Esophagus (tissue), 2 donors: ENCODE measurements at regions not wholly inside any gene's neighbourhood (a gene's known extent, or its start where the extent isn't known, plus 50 kb on each side); places are given as distances from the start of the nearest gene placed in this dataset.
"Not testable (repeated sequence)": the region's sequence is repeated elsewhere in the genome, so short reads cannot be mapped to it uniquely, and the experiment has no call there.

Experiments used
- H3K27ac ChIP-seq, 2 donors: one replicate each; pipeline ENCODE4 v1.5.1; 2013; ENCODE audit warnings: low read depth in 2 of 2, mild to moderate bottlenecking in 2 of 2, inconsistent platforms in 1 of 2, low read length in 1 of 2, moderate library complexity in 1 of 2
- H3K27me3 ChIP-seq, 2 donors: one replicate each; pipeline ENCODE4 v1.6.1; 2013; ENCODE audit warnings: low read length in 2 of 2, control low read depth in 1 of 2, mild to moderate bottlenecking in 1 of 2; ENCODE audit not compliant: insufficient read depth in 2 of 2, control insufficient read depth in 1 of 2
- H3K36me3 ChIP-seq, 2 donors: one replicate each; pipeline ENCODE4 v1.6.1; 2013; ENCODE audit warnings: low read length in 1 of 2; ENCODE audit not compliant: control insufficient read depth in 2 of 2, insufficient read depth in 2 of 2
- H3K4me1 ChIP-seq, 2 donors: one replicate each; pipeline ENCODE4 v1.6.1; 2013; ENCODE audit warnings: low read length in 1 of 2; ENCODE audit not compliant: control insufficient read depth in 2 of 2, insufficient read depth in 2 of 2
- H3K4me3 ChIP-seq, 2 donors: one replicate each; pipeline ENCODE4 v1.5.1; 2013; ENCODE audit warnings: low read length in 2 of 2, mild to moderate bottlenecking in 2 of 2, low read depth in 1 of 2, moderate library complexity in 1 of 2
- H3K9me3 ChIP-seq, 2 donors: one replicate each; pipeline ENCODE4 v1.6.1; 2013; ENCODE audit warnings: mild to moderate bottlenecking in 2 of 2, low read depth in 1 of 2, low read length in 1 of 2, moderate library complexity in 1 of 2; ENCODE audit not compliant: control insufficient read depth in 2 of 2, insufficient read depth in 1 of 2
- WGBS, 2 donors: extraction: QIAGEN DNeasy Blood & Tissue Kit; methylation state at CpG; one replicate each; pipeline ENCODE4 v1.1.7; 2013; 5-methylcytosine and 5-hydroxymethylcytosine counted together
- donor health status: healthy with polysubstance abuse.
- donor health status: Bipolar disorder and iron deficiency.

DNA sequence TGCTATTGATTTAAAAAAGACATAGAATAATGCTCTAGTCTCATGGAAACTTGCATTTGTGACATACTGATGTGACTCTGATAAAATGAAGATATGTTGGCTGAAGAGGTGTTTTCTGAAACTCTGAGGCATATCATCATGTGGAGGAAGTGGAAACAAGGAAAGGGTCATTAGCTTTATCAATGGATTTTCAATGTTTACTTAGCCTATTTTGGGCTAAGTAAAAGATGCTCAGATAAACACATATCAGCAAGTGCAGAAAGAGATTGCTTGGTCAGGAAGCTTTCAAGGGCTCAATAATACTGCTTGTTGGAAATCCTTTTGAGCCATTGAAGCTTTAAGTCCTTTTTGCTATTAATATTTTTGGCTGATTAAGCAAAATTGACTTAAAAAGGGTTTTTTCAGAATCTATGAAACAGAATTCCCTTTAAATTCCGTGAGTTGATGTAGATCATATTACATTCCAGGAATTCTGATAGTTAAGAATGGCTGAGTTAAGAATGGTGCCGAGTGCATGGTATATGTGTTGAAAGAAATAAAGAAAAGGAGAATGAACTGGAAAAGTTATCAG, 952.8 kb upstream of the SPRY2 start:
- 61 to 64% methylated on average over 2 of the region's 2 CpGs for WGBS, 2 donors
- Histone ChIP-seq H3K27ac (no peak overlapping the region), H3K36me3 (no peaks in the 10 kb centered on the region), H3K4me3 (no peak overlapping the region), H3K9me3 (no peaks in the 10 kb centered on the region), H3K4me1 (no peaks in the 10 kb centered on the region), H3K27me3 (no peaks in the 10 kb centered on the region)

DNA sequence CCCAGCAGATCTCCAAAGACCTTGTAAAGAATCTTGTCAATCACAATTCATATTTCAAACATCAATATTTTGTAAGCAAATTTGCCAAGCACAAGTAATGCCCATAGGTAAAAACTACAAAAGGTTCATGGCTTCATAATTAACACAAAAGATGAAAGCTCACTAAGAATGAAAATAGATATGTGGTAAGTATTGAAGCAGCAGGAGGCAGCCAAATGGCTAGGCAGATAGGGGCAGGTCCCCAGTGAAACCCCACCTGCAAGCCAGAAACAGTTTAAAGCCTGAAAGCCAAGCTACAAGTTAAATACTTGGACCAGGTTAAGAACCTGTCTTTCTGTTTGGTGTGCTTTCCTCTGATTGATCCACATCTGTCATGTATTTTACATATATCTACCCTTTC, 942.6 kb upstream of the SPRY2 start:
- no peaks in the 10 kb centered on the region for H3K27me3 ChIP-seq
- no peaks in the 10 kb centered on the region for H3K36me3 ChIP-seq

DNA sequence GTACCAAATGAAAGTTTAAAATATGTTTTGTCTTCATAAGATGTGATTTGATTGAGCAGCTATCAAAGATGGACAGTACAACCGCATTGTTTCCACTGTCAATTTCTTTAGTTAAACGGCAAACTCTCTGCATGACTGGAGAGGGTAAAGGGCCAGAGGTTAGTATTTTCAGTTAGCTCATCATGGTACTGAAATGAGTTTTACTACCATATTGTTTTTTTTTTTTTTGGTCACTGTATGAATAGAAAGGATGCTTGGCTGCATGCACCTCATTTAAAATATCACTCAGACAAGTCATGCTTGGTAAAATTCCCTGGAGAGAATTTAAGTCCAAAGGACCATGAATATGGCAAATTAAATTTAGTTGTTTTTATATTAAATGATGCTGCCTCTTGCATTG, 942.1 kb upstream of the SPRY2 start:
- H3K9me3 ChIP-seq: no peaks in the 10 kb centered on the region
- no peak overlapping the region for H3K4me3 ChIP-seq
- H3K4me1 ChIP-seq: no peaks in the 10 kb centered on the region
- no peaks in the 10 kb centered on the region for H3K27me3 ChIP-seq
- H3K36me3 ChIP-seq: no peaks in the 10 kb centered on the region
- H3K27ac ChIP-seq: no peak overlapping the region
- 92 to 94% methylated on average over 2 of the region's 2 CpGs for WGBS, 2 donors

More for the DNA sequence above, 942.6 kb upstream of the SPRY2 start:
- Histone ChIP-seq H3K9me3 (no peaks in the 10 kb centered on the region), H3K27ac (no peak overlapping the region), H3K4me1 (no peaks in the 10 kb centered on the region), H3K4me3 (no peak overlapping the region)

DNA sequence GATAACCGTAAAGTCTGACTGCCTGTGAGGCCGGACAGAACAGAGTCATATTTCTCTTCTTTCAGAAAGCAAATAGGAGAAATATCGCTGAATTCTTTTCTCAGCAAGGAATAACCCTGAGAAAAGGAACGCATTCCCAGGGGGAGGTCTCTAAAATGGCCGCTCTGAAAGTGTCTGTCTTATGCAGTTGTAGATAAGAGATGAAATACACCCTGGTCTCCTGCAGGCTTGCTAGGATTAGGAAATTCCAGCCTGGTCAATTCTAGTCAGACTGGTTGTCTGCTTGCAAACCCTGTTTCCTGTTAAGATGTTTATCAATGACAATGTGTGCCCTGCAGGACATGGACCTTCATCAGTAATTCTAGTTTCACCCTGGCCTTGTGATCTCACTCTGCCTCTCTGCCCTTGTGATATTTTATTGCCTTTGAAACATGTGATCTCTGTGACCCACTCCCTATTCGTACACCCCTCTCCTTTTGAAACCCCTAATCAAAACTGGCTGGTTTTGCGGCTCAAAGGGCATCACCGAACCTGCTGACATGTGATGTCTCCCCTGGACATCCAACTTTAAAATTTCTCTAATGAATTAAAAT, 934.8 kb upstream of the SPRY2 start:
- Histone ChIP-seq H3K27ac (no peak overlapping the region), H3K9me3 (no peaks in the 10 kb centered on the region), H3K4me1 (no peaks in the 10 kb centered on the region), H3K27me3 (no peaks in the 10 kb centered on the region), H3K4me3 (no peak overlapping the region), H3K36me3 (no peaks in the 10 kb centered on the region)
- WGBS, 2 donors: 87 to 88% methylated on average over 8 of the region's 8 CpGs

DNA sequence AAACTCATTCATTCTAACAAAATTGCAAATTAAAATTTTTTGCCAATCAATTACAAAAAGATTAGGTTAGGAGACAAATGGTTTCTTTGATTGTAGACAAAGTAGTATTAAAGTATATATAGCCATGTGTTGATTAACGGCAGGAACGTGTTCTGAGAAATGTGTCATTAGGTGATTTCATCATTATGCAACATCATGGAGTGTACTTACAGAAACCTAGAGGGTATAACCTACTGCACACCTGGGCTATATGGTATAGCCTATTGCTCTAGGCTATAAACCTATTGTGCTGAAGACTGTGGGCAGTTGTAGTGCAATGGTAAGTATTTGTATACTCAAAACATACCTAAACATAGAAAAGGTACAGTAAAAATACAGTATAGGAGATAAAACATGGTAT, 906.8 kb upstream of the SPRY2 start:
- no peaks in the 10 kb centered on the region for H3K36me3 ChIP-seq
- H3K27me3 ChIP-seq: no peaks in the 10 kb centered on the region
- WGBS, 2 donors: 83 to 85% methylated on average over 2 of the region's 2 CpGs
- H3K9me3 ChIP-seq: no peaks in the 10 kb centered on the region
- no peak overlapping the region for H3K27ac ChIP-seq
- no peak overlapping the region for H3K4me3 ChIP-seq
- no peaks in the 10 kb centered on the region for H3K4me1 ChIP-seq

DNA sequence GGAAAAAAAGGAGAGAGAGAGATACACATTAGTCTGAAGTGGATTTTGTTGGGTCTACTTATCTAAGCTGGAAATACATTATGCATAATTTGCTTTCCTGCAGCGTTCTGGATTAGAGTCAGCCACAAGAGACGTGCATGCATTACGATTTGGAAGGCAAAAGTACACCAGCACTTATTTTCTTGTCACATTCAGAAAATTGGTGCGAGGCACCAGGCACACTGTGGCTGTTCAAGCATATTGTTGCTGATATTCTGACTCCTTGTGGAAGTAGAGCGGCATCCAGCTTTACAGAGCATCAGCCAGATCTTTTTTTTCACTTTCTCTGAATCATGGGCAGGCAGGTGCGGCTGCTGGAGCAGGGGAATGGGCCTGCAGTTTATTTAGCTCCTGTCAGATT, 905.6 kb upstream of the SPRY2 start:
- WGBS, 2 donors: 86% methylated on average over 6 of the region's 6 CpGs
- no peak overlapping the region for H3K4me3 ChIP-seq
- H3K4me1 ChIP-seq: no peaks in the 10 kb centered on the region

DNA sequence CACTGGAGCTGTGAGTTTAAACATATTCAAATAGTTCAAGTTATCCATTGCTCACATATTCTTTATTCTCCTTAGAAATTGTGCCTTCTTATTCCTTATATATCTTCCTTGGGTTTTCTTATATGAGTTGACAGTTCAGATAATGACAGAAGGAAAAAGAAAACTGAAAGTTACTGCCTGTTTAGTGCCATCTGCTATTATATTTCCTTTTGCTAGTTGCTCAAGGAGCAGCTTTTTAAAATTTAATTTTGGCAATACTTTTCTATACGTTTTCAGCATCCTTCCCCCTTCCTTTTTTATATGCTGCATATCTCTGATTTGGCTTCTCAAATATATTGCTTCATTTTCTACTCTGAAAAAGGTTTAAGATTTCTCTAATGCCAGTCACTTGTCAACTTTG, 903.1 kb upstream of the SPRY2 start:
- Histone ChIP-seq H3K4me3 (no peak overlapping the region), H3K36me3 (no peaks in the 10 kb centered on the region), H3K27me3 (no peaks in the 10 kb centered on the region), H3K4me1 (no peaks in the 10 kb centered on the region), H3K27ac (no peak overlapping the region), H3K9me3 (no peaks in the 10 kb centered on the region)
- WGBS, 2 donors: 57 to 69% methylated on average over 1 of the region's 1 CpG

More for the DNA sequence above, 905.6 kb upstream of the SPRY2 start:
- Histone ChIP-seq H3K9me3 (no peaks in the 10 kb centered on the region), H3K36me3 (no peaks in the 10 kb centered on the region), H3K27ac (no peak overlapping the region), H3K27me3 (no peaks in the 10 kb centered on the region)

DNA sequence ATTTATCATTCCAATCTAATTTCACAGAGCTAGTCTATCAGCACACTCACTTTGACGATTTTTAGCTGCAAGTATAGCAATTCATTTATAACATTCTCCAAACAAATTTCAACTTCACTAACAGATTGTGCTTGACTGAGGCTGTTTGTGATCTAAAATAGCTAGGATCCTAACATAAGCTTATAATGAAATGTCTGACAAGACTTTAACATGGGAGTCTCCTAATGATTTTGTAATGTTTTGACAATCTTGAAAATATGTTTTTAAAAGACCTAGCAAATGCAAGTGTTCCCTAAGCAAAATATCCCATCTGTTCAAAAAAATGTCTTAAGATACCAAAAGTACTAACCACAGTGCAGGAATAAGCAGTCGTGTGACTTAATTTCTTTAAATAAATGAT, 889.5 kb upstream of the SPRY2 start:
- Histone ChIP-seq H3K4me1 (no peaks in the 10 kb centered on the region), H3K36me3 (no peaks in the 10 kb centered on the region), H3K27me3 (no peaks in the 10 kb centered on the region), H3K27ac (no peak overlapping the region), H3K4me3 (no peak overlapping the region), H3K9me3 (peaks cover 0 to 4% of the 10 kb centered on the region in 2 donors)
- WGBS, 2 donors: 50 to 51% methylated on average over 2 of the region's 2 CpGs

DNA sequence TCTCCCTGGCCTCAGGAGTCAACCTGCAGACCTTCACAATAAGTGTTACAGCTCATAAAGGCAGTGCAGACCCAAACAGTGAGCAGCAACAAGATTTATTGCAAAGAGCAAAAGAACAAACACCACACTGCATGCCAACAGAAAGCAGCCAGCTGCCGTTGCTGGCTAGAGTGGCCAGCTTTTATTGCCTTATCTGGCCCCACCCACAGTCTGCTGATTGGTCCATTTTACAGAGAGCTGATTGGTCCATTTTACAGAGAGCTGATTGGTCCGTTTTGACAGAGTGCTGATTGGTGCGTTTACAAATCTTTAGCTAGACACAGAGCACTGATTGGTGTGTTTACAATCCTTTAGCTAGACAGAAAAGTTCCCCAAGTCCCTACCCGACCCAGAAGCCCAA, 885.9 kb upstream of the SPRY2 start:
- WGBS, 2 donors: 64% methylated on average over 4 of the region's 4 CpGs
- not testable (repeated sequence) for H3K27me3 ChIP-seq, H3K27ac ChIP-seq, H3K36me3 ChIP-seq, H3K4me3 ChIP-seq, H3K9me3 ChIP-seq, H3K4me1 ChIP-seq

DNA sequence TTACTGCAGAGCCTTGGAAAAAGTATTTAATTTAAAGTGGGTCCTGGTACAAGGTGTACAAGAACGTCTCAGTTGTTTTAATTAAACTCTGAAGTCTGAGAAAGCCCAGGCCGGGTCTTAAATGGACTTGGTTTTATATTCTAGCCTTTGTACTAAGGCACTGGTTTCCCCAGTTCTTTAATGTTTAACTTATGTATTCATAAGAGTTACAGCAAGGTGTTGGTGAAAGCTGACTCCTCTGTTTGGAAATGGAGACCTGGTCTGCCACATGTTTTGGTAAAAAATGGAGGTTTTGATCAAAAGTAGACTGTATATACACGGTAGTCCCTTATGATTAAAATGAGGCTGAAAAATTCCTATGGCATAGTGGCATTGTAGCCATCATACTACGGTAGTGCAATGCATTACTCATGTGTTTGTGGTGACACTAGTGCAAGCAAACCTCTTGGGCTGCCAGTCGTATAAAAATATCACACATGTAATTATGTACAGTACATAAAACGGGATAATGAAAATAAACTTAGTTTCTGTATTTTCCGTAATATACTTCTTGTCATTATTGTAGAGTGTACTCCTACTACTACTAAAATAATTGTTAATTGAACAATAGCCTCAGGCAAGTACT, 883.4 kb upstream of the SPRY2 start:
- Histone ChIP-seq H3K27me3 (no peaks in the 10 kb centered on the region), H3K4me1 (no peaks in the 10 kb centered on the region), H3K36me3 (no peaks in the 10 kb centered on the region), H3K9me3 (peaks cover 0 to 4% of the 10 kb centered on the region in 2 donors), H3K4me3 (no peak overlapping the region), H3K27ac (no peak overlapping the region)
- WGBS, 2 donors: 69 to 71% methylated on average over 7 of the region's 7 CpGs
